ENCODE measurements at regions not wholly inside any gene's neighbourhood (a gene's known extent, or its start where the extent isn't known, plus 50 kb on each side); places are given as distances from the start of the nearest gene placed in this dataset.

GRCh38 chr10:57188846-57189245, 827.8 kb upstream of the ZWINT start:
- DNase-seq (ENCODE audit: low spot score) = no peak
- TF ChIP-seq EZH2 (IDR thresholded peaks at IDR 0.05; ENCODE audit: borderline replicate concordance, low read depth, low read length, poor library complexity, severe bottlenecking) (no peak), CTCF (conservative IDR thresholded peaks at IDR 0.05; ENCODE audit: low read depth, low read length) (no peak)
- no peaks in the 10 kb centered on the region for H3K27me3 ChIP-seq (replicated peaks; ENCODE audit: insufficient read depth, low read depth, low read length, poor library complexity)
- no peak overlapping the region for H3K4me3 ChIP-seq (ENCODE audit: low read depth, low read length, poor library complexity, severe bottlenecking)
- POLR2A ChIA-PET (ENCODE audit: low non-redundant PET) = no interaction called here
- BruUV-seq (replicated peaks) = no TSS peak
- no peak overlapping the region for H3K27ac ChIP-seq (ENCODE audit: low read depth, low read length, poor library complexity, severe bottlenecking)
- CTCF ChIA-PET = no interaction called here
- no peaks in the 10 kb centered on the region for H3K36me3 ChIP-seq (ENCODE audit: insufficient read depth, low read length, poor library complexity, severe bottlenecking)
- intact Hi-C loops (cut with micrococcal nuclease; ENCODE audit: unreplicated experiment) = no loop called here
- peaks cover 42% of the 10 kb centered on the region for H3K9me3 ChIP-seq (ENCODE audit: low read depth, low read length, poor library complexity, severe bottlenecking)
- no peaks in the 10 kb centered on the region for H3K4me1 ChIP-seq (ENCODE audit: insufficient read depth, low read length, poor library complexity, severe bottlenecking)

- intact Hi-C loops (cut with micrococcal nuclease; ENCODE audit: unreplicated experiment) = no loop called here
- Histone ChIP-seq H3K4me1 (ENCODE audit: insufficient read depth, low read length, poor library complexity, severe bottlenecking) (no peaks in the 10 kb centered on the region), H3K36me3 (ENCODE audit: insufficient read depth, low read length, poor library complexity, severe bottlenecking) (no peaks in the 10 kb centered on the region), H3K27me3 (replicated peaks; ENCODE audit: insufficient read depth, low read depth, low read length, poor library complexity) (no peaks in the 10 kb centered on the region), H3K4me3 (ENCODE audit: low read depth, low read length, poor library complexity, severe bottlenecking) (no peak overlapping the region), H3K9me3 (ENCODE audit: low read depth, low read length, poor library complexity, severe bottlenecking) (peaks cover 45% of the 10 kb centered on the region), H3K27ac (ENCODE audit: low read depth, low read length, poor library complexity, severe bottlenecking) (no peak overlapping the region)
- no TSS peak for BruUV-seq (replicated peaks)
- DNase-seq (ENCODE audit: low spot score) = no peak
- TF ChIP-seq CTCF (conservative IDR thresholded peaks at IDR 0.05; ENCODE audit: low read depth, low read length) = no peak
- TF ChIP-seq EZH2 (IDR thresholded peaks at IDR 0.05; ENCODE audit: borderline replicate concordance, low read depth, low read length, poor library complexity, severe bottlenecking) = no peak
- CTCF ChIA-PET = no interaction called here
- POLR2A ChIA-PET (ENCODE audit: low non-redundant PET) = no interaction called here
Observed at GRCh38 chr10:57186201-57186600, 825.1 kb upstream of the ZWINT start.

- BruUV-seq (replicated peaks) = no TSS peak
- no peak overlapping the region for H3K4me3 ChIP-seq (ENCODE audit: low read depth, low read length, poor library complexity, severe bottlenecking)
- TF ChIP-seq EZH2 (IDR thresholded peaks at IDR 0.05; ENCODE audit: borderline replicate concordance, low read depth, low read length, poor library complexity, severe bottlenecking) (no peak), CTCF (conservative IDR thresholded peaks at IDR 0.05; ENCODE audit: low read depth, low read length) (no peak)
- ChIA-PET CTCF (no interaction called here), POLR2A (ENCODE audit: low non-redundant PET) (no interaction called here)
- H3K36me3 ChIP-seq (ENCODE audit: insufficient read depth, low read length, poor library complexity, severe bottlenecking) = no peaks in the 10 kb centered on the region
- DNase-seq (ENCODE audit: low spot score) = no peak
- no peaks in the 10 kb centered on the region for H3K27me3 ChIP-seq (replicated peaks; ENCODE audit: insufficient read depth, low read depth, low read length, poor library complexity)
- no peak overlapping the region for H3K27ac ChIP-seq (ENCODE audit: low read depth, low read length, poor library complexity, severe bottlenecking)
- peaks cover 20% of the 10 kb centered on the region for H3K9me3 ChIP-seq (ENCODE audit: low read depth, low read length, poor library complexity, severe bottlenecking)
- intact Hi-C loops (cut with micrococcal nuclease; ENCODE audit: unreplicated experiment) = no loop called here
- H3K4me1 ChIP-seq (ENCODE audit: insufficient read depth, low read length, poor library complexity, severe bottlenecking) = no peaks in the 10 kb centered on the region
Observed at GRCh38 chr10:57169597-57169996, 808.5 kb upstream of the ZWINT start.
